ENCODE measurements at regions not wholly inside any gene's neighbourhood (a gene's known extent, or its start where the extent isn't known, plus 50 kb on each side); places are given as distances from the start of the nearest gene placed in this dataset.

GRCh38 chr12:125873016-125873415 lies 807.8 kb downstream of the AACS start:
- DNase-seq (ENCODE audit: low read depth) = no peak

GRCh38 chr12:125878483-125878882 lies 813.2 kb downstream of the AACS start:
- no peak for DNase-seq (ENCODE audit: low read depth)

- DNase-seq (ENCODE audit: low read depth) = no peak
Observed at GRCh38 chr12:125882141-125882540, 816.9 kb downstream of the AACS start.

GRCh38 chr12:125888921-125889320 lies 823.7 kb downstream of the AACS start:
- DNase-seq (ENCODE audit: low read depth) = no peak

DNA sequence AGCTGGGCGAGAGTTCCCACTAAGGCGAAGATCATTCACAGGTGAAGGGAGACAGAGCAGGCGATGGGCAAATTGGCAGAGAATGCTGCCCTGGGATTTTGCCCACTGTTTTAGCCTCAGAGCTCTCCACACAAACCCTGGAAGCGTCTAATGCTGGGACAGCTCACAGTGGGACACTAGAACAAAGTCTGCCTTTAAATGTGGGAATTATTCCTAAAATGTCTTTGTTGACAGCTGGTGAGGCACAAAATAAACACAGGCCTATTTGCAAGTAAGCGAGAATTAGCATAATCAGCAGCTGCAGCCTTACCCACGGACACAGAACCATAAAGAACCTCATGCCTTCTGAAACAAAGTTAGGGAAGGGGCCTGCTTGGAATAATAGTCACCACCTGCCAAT lies 824.5 kb downstream of the AACS start:
- DNase-seq (ENCODE audit: low read depth) = no peak

DNA sequence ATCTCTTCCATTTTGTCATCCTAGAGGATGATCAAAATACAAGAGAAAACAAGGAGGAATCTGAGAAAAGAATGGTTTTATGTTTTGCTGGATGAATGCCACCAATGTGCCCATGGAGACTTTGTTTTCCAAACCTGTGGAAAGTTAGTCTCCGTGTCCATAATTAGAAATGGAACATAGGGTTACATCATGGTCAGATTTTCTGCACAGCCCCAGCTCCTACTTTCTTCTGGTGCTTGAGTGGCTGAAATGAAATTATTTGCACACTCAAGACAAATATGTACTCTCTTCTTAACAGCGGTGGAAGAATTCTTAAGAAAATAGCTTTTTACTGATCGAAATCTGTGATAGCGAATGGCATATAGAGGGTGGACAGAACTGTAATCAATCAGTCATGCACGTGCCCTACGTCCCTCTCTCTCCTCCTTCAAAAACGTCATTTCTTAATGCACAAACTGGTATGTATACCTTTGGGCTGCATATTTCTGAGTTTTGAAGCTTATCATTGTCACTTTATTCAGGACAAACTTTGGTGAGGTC lies 825.2 kb downstream of the AACS start:
- DNase-seq (ENCODE audit: low read depth) = no peak

GRCh38 chr12:125890971-125891370 lies 825.7 kb downstream of the AACS start:
- no peak for DNase-seq (ENCODE audit: low read depth)

GRCh38 chr12:125892276-125892675 lies 827.0 kb downstream of the AACS start:
- DNase-seq (ENCODE audit: low read depth) = no peak

GRCh38 chr12:125902991-125903390 lies 837.8 kb downstream of the AACS start:
- DNase-seq (ENCODE audit: low read depth) = no peak

DNA sequence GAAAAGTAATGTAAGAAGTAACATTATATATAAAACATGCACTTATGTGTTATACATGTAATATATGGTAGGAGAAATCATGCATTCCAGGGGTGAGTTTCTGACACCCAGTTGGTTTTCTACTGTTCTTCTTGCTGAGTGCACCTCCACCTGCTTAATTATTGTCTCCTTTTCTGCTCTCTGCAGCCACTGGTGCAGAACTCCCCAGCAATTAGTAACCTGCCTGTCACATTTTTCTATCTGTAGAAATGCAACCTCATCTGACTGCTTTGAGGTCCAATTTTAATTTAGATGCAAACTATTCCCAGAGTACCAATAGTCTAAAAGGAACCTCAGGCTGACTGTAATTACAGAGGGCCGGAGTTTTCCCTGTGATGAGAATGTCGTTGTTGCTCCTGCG lies 842.1 kb downstream of the AACS start:
- no peak for DNase-seq (ENCODE audit: low read depth)

DNA sequence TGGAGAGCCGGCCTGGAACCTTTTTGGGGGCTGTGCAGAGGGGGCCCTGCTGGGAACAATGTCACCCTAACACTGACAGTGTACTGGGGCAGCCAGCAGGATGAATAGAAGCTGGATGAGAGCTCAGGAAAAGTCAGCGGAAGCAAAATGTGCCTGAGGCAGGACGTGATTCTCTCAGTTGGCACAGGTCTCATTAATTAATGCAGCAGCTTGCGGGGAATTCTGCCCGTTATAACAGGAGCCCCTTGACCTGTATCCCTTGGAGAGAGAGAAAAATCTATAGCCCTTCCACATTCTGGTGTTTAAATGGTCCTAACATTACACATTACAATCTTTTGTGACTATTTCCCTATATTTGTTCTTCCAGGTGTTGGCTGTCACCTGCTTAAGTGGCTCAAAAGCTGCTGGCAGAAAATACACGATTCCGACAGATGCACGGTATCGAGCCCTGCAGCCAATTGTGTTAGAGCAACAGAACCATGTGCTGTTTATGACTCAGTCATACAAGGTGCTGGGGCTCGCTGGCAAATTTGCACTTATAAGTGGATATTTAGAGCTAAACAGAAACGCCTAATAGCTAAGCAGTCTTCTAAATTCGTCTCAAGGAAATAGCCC lies 854.7 kb downstream of the AACS start:
- DNase-seq (ENCODE audit: low read depth) = no peak

- DNase-seq (ENCODE audit: low read depth) = no peak
Observed at GRCh38 chr12:125922330-125922729, 857.1 kb downstream of the AACS start.

- DNase-seq (ENCODE audit: low read depth) = no peak
Observed at GRCh38 chr12:125936502-125936901, 871.3 kb downstream of the AACS start.

DNA sequence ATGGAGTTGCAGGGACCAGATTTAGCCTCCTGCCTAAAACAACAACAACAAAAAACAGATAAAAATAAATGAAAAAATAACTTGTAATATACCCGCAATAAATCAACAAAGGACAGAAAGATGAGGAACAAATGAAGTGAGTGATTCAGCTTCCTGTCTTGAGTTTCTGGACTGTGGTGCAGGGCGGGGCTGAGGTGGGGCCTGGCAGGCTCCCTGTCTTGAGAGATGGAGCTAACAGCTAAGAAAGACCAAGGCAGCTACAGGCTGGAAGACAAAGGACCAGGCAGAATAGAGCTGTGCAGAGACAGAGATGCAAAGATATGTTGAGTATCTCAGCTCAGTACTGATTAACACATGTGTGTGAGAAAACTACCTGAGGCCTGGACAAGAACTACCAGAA lies 879.2 kb downstream of the AACS start:
- DNase-seq (ENCODE audit: low read depth) = no peak

DNA sequence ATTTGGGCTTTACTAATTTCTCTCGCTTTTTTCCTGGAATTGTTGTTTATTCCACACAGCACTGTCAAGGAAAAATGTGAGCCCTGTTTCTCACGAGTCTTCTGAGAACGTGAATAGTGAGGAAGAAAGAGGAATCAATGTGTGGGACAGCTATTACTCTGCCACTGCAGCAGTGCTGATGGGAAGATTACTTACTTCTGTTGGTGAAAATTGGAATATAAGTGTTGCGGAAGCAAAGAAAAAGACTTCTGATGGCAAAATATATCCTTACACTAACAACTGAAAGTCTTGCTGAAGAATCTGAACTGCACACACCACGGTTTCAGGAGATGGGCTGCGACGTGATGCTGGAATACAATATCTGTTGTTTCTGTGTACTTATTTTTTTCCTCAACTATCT lies 884.2 kb downstream of the AACS start:
- DNase-seq (ENCODE audit: low read depth) = no peak

DNA sequence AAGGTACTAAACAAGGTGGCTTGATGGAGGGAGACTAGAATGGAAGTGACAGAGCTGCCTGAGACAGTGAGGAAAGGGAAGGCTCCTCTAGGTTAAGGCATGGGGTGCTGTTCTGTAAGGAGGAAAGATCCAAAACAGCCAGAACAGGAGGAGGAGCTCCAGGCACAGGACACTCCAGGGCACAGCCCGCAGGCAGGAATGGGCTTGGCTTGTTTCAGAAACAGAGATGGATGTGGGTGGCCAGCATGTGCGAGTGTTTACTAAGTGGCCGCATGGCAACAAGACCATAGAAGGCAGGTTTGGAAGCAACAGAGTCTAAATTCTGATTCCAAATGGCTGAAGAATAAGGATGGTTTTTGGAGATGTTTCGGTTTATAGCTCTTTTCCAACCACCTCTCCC lies 889.1 kb downstream of the AACS start:
- no peak for DNase-seq (ENCODE audit: low read depth)

DNA sequence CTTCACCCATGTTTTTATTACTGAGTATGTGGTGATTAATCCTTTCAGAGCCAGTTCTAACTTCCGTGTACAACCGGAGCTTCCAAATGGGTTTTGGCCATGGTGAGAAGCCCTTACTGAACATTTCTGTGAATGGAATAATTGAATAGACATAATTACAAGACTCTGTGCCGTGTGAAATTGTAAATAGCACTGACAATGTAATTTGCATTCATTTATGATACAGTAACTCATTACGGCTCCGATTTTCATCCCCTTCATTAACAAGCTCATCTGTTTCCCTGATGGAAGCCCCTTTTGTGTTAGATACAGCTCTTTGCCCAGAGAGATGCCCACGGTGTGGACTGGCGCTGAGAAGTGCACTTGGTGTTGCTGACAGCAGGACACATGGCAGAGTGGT lies 891.0 kb downstream of the AACS start:
- no peak for DNase-seq (ENCODE audit: low read depth)

DNA sequence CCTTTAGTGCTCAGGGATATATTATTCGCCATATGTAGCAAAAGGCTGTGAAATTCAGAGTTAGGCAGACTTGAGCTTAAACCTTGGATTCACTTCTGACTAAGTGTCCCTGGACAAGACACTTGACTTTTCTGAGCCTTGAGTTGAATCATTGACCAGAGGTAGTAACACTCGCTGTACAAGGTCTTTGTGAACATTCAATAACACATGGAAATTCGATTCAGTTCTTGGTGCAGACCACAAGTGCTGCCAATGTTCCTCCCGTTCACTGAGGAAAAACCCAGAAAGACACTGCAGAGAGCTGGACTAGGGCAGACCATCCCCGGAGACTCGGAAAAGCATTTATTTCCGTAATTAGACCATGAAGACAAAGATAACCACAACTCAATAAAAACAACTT lies 901.4 kb downstream of the AACS start:
- no peak for DNase-seq (ENCODE audit: low read depth)

DNA sequence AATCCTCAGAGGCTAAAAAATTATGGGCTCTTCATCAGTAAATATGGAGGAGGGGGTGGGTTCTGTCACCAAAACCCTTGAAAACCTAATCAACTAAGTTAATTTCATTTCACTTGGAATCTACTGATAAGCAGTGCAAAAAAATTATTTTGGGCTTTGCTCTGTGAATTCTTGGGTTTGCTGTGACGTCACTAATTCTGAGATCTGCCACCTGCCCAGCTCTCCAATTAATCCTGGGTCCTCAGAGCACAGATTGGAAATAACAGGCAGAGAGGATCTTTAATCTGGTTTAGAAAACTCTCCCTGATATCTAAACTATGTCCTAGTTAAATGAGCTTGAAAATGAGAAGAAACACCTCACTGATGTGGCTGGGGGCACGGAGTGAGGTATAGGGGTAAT lies 903.2 kb downstream of the AACS start:
- no peak for DNase-seq (ENCODE audit: low read depth)

DNA sequence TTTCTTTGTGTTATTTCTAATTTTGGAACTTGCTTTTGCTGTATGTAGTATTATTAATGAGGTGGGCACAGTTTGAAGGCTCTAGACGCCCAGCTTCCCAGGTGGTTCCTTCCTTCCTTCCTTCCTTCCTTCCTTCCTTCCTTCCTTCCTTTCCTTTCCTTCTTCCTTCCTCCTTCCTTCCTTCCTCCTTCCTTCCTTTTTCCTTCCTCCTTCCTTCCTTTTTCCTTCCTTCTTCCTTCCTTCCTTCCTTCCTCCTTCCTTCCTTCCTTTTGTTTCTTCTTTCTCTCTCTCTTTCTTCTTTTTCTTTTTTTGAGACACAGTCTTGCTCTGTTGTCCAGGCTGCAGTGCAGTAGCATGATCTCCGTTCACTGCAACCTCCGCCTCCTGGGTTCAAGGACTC lies 906.7 kb downstream of the AACS start:
- DNase-seq (ENCODE audit: low read depth) = no peak

DNA sequence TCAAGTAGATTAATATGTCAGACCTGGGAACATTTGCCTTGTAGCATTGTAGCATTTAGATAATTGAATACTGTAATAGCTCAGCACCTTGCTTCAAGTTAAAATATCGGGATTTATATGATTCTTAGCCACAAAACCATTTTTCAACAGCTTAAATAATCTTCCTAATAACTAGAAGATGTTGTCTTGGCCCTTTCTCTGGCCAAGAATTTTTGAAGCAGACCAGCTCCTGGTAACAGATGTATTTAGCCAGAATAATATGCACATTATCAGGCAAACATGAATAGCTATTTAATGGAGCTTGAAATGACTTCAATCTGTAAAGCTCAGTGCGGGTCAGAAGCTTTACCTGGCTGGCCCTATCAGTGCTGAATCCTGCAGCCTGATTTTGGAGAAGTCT lies 913.1 kb downstream of the AACS start:
- no peak for DNase-seq (ENCODE audit: low read depth)

DNA sequence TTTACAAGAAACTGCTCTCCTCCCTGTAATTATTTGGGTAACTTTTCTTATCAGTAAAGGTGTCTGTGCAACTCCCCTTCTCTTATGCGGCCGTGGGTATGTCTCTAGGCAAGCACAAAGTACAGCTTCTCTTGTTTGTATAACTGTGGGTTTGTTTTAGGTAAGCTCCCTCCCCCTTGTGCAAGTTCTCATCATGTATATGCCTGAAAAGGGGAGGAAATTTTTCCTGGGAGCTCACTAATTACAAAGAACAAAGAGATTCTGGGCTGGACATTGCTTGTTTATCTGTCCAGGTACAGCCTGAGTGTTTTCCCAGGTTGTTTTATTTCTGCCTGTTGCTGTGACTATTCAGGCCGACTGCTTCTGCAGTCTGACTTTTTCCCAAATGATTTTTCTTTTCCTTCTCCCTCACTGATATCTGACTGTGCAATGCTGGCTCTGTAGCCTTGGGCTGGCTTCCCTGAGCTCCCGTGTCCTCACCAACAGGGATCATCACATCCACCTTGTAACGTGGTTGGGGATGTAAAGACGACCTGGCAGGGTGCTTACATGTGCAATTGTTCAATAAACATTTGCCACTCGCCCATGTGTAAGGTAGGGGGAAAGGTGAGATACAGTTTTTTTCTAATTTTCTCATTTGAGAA lies 916.5 kb downstream of the AACS start:
- no peak for DNase-seq (ENCODE audit: low read depth)

DNA sequence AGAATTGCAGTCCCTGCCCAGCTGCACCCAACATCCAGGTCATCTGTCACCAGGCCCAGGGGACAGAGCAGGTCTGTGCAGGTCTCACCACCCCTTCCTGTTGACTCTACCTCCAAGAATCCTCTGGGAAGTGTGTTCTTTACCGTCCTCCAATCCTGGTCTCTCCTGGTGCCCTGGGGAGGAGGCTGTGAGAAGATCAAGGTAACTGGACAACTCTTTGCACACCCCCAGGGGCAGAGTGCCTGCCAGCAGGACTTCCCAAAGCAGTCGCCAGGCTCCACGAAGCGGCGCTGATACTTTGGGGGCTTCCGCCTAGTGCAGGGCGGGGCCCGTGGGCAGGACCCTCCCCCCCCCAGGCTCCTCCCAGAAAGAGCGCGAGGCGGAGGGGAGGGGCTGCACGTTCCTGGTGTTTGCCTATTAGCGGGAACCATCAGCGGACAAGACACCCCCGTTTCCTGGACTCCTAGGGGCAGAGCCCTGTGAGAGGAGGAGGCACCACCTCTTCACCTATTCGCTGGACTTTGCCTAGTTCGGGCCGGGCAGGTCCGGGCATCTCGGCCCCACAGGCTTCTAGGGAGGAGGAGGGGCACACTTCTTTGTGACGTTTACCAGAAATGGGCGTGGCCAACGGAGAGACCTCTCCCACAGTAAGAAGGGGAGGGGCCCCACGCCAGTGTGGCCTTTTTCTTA lies 918.0 kb downstream of the AACS start:
- peak; percentile 46 for DNase-seq (ENCODE audit: low read depth)
